Trophoblast cell (in vitro differentiated cells and primary cell): ENCODE measurements at regions not wholly inside any gene's neighbourhood (a gene's known extent, or its start where the extent isn't known, plus 50 kb on each side); places are given as distances from the start of the nearest gene placed in this dataset.
"Not testable (repeated sequence)": the region's sequence is repeated elsewhere in the genome, so short reads cannot be mapped to it uniquely, and the experiment has no call there.

ENCODE experiments used
- DNase-seq, 2 donors: peaks; one replicate each; pipeline ENCODE4 v3.0.0-alpha.2; 2016
- H2AFZ ChIP-seq: 2 replicates; pipeline ENCODE4 v1.6.1; 2013; ENCODE audit warnings: low read length, moderate library complexity, mild to moderate bottlenecking; ENCODE audit not compliant: insufficient read depth, poor library complexity
- H2AK5ac ChIP-seq: 2 replicates; pipeline ENCODE4 v1.6.1; 2013; ENCODE audit warnings: mild to moderate bottlenecking, low read length
- H2BK120ac ChIP-seq: 2 replicates; pipeline ENCODE4 v1.6.1; 2013; ENCODE audit warnings: low read length, mild to moderate bottlenecking, moderate library complexity; ENCODE audit not compliant: insufficient read depth, poor library complexity
- H2BK12ac ChIP-seq: 2 replicates; pipeline ENCODE4 v1.6.1; 2013; ENCODE audit warnings: mild to moderate bottlenecking, low read length, moderate library complexity
- H2BK5ac ChIP-seq: 2 replicates; pipeline ENCODE4 v1.6.1; 2013; ENCODE audit warnings: low read length, low read depth, moderate library complexity, mild to moderate bottlenecking; ENCODE audit not compliant: poor library complexity
- H3K14ac ChIP-seq: 2 replicates; pipeline ENCODE4 v1.6.1; 2013; ENCODE audit warnings: mild to moderate bottlenecking, low read length
- H3K18ac ChIP-seq: 2 replicates; pipeline ENCODE4 v1.6.1; 2013; ENCODE audit warnings: mild to moderate bottlenecking, low read length
- H3K23ac ChIP-seq: 2 replicates; pipeline ENCODE4 v1.6.1; 2013; ENCODE audit warnings: low read length
- H3K27ac ChIP-seq: 2 replicates; pipeline ENCODE4 v1.5.1; 2013; ENCODE audit warnings: low read depth, mild to moderate bottlenecking, inconsistent platforms, low read length, moderate library complexity
- H3K27me3 ChIP-seq: 2 replicates; pipeline ENCODE4 v1.6.1; 2013; ENCODE audit warnings: inconsistent platforms, mild to moderate bottlenecking, low read length, moderate library complexity; ENCODE audit not compliant: insufficient read depth
- H3K36me3 ChIP-seq, 2 experiments: 1 replicate in 1 of 2; 2 replicates in 1 of 2; pipeline ENCODE4 v1.6.1; 2013; ENCODE audit warnings: low read length in 2 of 2, mild to moderate bottlenecking in 2 of 2, moderate library complexity in 1 of 2; ENCODE audit not compliant: insufficient read depth in 2 of 2, control insufficient read depth in 1 of 2
- H3K4ac ChIP-seq: 2 replicates; pipeline ENCODE4 v1.6.1; 2013; ENCODE audit warnings: low read depth, mild to moderate bottlenecking, low read length, moderate library complexity
- H3K4me1 ChIP-seq, 2 experiments: 1 replicate in 1 of 2; 2 replicates in 1 of 2; pipeline ENCODE4 v1.6.1; 2013; ENCODE audit warnings: low read length in 2 of 2, mild to moderate bottlenecking in 2 of 2, moderate library complexity in 1 of 2; ENCODE audit not compliant: insufficient read depth in 2 of 2, control insufficient read depth in 1 of 2
- H3K4me2 ChIP-seq: 2 replicates; pipeline ENCODE4 v1.6.1; 2013; ENCODE audit warnings: inconsistent platforms, mild to moderate bottlenecking, low read length, moderate library complexity
- H3K4me3 ChIP-seq: 2 replicates; pipeline ENCODE4 v1.5.1; 2013; ENCODE audit warnings: mild to moderate bottlenecking, low read depth, low read length, inconsistent platforms
- H3K79me1 ChIP-seq: one replicate; pipeline ENCODE4 v1.6.1; 2013; ENCODE audit warnings: low read length
- H3K79me2 ChIP-seq: 2 replicates; pipeline ENCODE4 v1.6.1; 2013; ENCODE audit warnings: low read length, mild to moderate bottlenecking; ENCODE audit not compliant: control insufficient read depth, insufficient read depth, poor library complexity
- H3K9ac ChIP-seq: 2 replicates; pipeline ENCODE4 v1.6.1; 2013; ENCODE audit warnings: mild to moderate bottlenecking, low read length
- H3K9me3 ChIP-seq: 2 replicates; pipeline ENCODE4 v1.6.1; 2013; ENCODE audit warnings: low read depth, mild to moderate bottlenecking, control low read depth, inconsistent platforms, low read length; ENCODE audit not compliant: insufficient read depth
- H4K12ac ChIP-seq: 2 replicates; pipeline ENCODE4 v1.6.1; 2013; ENCODE audit warnings: low read depth, mild to moderate bottlenecking, low read length, moderate library complexity
- H4K8ac ChIP-seq: 2 replicates; pipeline ENCODE4 v1.6.1; 2013; ENCODE audit warnings: low read depth, mild to moderate bottlenecking, low read length, moderate library complexity
- H4K91ac ChIP-seq: one replicate; pipeline ENCODE4 v1.6.1; 2013; ENCODE audit warnings: low read depth, mild to moderate bottlenecking, low read length, moderate library complexity
- WGBS: extraction: QIAGEN DNeasy Blood & Tissue Kit; methylation state at CpG from one replicate; pipeline ENCODE4 v1.1.7; 2013; ENCODE audit warnings: missing lambda C conversion rate; ENCODE audit not compliant: insufficient read length, insufficient coverage; ENCODE audit errors: extremely low coverage; 5-methylcytosine and 5-hydroxymethylcytosine counted together

DNA sequence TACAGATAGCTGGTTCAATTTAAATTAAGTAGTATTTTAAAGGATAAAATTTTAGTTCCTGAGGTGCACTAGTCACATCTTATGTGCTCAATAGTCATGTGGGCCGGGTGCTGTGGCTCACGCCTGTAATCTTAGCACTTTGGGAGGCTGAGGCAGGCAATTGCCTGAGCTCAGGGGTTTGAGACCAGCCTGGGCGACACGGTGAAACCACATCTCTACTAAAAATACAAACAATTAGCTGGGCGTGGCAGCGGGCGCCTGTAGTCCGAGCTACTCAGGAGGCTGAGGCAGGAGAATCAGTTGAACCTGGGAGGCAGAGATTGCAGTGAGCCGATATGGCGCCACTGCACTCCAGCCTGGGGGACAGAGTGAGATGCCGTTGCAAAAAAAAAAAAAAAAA is 219.9 kb upstream of the HHIP start:
- H3K23ac ChIP-seq, H2BK12ac ChIP-seq, H3K9me3 ChIP-seq, H3K4me1 ChIP-seq, H3K9ac ChIP-seq, H3K4ac ChIP-seq, H2AFZ ChIP-seq, H2BK5ac ChIP-seq, DNase-seq, H3K4me2 ChIP-seq, H3K4me3 ChIP-seq, H3K14ac ChIP-seq, H3K79me2 ChIP-seq, H3K27me3 ChIP-seq, H2BK120ac ChIP-seq, H3K18ac ChIP-seq, H3K27ac ChIP-seq, H2AK5ac ChIP-seq, H4K91ac ChIP-seq, H3K36me3 ChIP-seq, H3K79me1 ChIP-seq, H4K12ac ChIP-seq, H4K8ac ChIP-seq: not testable (repeated sequence)
- WGBS = no CpG with 5 or more reads among the region's 11 CpGs

DNA sequence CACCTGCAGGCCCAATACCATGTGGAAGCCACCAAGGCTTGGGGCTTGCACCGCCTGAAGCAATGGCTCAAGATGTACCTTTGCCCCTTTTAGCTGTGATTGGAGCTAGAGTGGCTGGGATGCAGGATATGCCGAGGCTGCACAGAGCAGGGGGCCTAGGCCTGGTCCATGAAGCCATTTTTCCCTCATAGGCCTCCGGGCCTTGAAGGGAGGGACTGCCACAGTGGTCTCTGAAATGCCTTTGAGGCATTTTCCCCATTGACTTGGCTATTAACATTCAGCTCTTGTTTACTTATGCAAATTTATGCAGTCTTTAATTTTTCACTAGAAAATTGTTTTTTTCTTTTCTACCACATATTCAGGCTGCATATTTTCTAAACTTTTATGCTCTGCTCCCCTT is 203.2 kb upstream of the HHIP start:
- Histone ChIP-seq H3K14ac (no peak overlapping the region), H3K4me2 (no peak overlapping the region), H3K27ac (no peak overlapping the region), H3K9me3 (peaks cover 2% of the 10 kb centered on the region), H2BK120ac (no peak overlapping the region), H3K27me3 (no peaks in the 10 kb centered on the region), H3K4me3 (no peak overlapping the region), H2AK5ac (no peak overlapping the region), H4K12ac (no peak overlapping the region), H2AFZ (no peak overlapping the region), H3K36me3 (no peaks in the 10 kb centered on the region), H3K9ac (no peak overlapping the region), H3K4ac (no peak overlapping the region), H4K91ac (no peak overlapping the region), H3K23ac (no peak overlapping the region), H2BK12ac (no peak overlapping the region), H4K8ac (no peak overlapping the region), H2BK5ac (no peak overlapping the region), H3K4me1 (no peaks in the 10 kb centered on the region), H3K79me1 (no peaks in the 10 kb centered on the region), H3K79me2 (no peaks in the 10 kb centered on the region), H3K18ac (no peak overlapping the region)
- no peak for DNase-seq
- WGBS = no CpG with 5 or more reads among the region's 3 CpGs

DNA sequence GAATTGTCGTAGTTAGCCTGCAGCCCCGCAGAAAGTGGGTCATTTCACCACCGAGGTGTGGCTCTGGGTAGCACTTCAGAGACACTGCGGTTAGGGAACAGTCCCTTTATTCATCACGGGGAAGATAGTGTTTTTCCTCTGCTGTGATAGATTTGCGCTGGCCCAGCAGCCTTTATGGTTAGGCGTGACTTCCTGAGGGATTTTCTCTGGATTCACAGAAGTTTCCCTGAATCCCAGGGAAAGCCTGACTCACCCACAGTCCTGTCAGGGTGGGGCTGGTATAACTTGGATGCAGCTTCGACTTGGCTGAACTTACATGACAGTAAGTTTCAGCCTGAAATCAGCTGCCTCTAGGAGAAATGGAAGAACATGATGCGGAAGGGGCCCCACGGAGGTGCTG is 196.3 kb upstream of the HHIP start:
- Histone ChIP-seq H2AFZ (no peak overlapping the region), H3K79me1 (no peaks in the 10 kb centered on the region), H2BK12ac (no peak overlapping the region), H4K91ac (no peak overlapping the region), H3K18ac (no peak overlapping the region), H3K23ac (no peak overlapping the region), H2BK5ac (no peak overlapping the region), H2AK5ac (no peak overlapping the region), H4K8ac (no peak overlapping the region), H2BK120ac (no peak overlapping the region), H3K79me2 (no peaks in the 10 kb centered on the region), H3K27ac (no peak overlapping the region), H4K12ac (no peak overlapping the region), H3K9me3 (no peaks in the 10 kb centered on the region), H3K4me1 (no peaks in the 10 kb centered on the region), H3K36me3 (no peaks in the 10 kb centered on the region), H3K4me3 (no peak overlapping the region), H3K27me3 (no peaks in the 10 kb centered on the region), H3K14ac (no peak overlapping the region), H3K4me2 (no peak overlapping the region), H3K9ac (no peak overlapping the region), H3K4ac (no peak overlapping the region)
- peak in 1 of 2 donors; percentile 4 for DNase-seq
- no CpG with 5 or more reads among the region's 10 CpGs for WGBS

DNA sequence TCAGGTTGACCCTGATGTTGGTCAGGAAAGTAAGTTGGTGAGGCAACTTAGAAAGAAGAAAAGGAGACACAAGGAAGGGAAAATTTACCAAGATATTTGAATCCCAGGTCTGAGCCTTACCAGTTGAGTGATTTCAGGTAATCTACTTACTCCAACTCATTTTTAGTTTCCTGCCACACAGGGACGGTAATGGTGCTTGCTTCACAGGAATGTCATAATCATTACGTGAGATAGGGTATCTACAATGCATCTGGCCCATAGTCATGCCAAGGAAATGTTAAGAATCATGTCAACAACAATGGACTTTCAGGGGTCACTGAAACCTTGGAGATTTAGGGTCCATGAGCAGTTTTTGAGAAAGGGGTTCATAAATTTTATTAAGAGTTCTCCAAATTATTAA is 195.4 kb upstream of the HHIP start:
- Histone ChIP-seq H3K79me2 (no peaks in the 10 kb centered on the region), H3K27me3 (no peaks in the 10 kb centered on the region), H3K36me3 (no peaks in the 10 kb centered on the region), H4K8ac (no peak overlapping the region), H3K4ac (no peak overlapping the region), H4K91ac (no peak overlapping the region), H3K18ac (no peak overlapping the region), H3K27ac (no peak overlapping the region), H3K9me3 (no peaks in the 10 kb centered on the region), H3K9ac (no peak overlapping the region), H2AFZ (no peak overlapping the region), H3K4me1 (no peaks in the 10 kb centered on the region), H3K23ac (no peak overlapping the region), H2BK12ac (no peak overlapping the region), H3K14ac (no peak overlapping the region), H2AK5ac (no peak overlapping the region), H2BK120ac (no peak overlapping the region), H4K12ac (no peak overlapping the region), H2BK5ac (no peak overlapping the region), H3K4me3 (no peak overlapping the region), H3K4me2 (no peak overlapping the region), H3K79me1 (no peaks in the 10 kb centered on the region)
- peak; percentile 17 to 71 for DNase-seq
- no CpG with 5 or more reads among the region's 2 CpGs for WGBS
